CD4-positive, CD25-positive, alpha-beta regulatory T cell (primary cell): ENCODE measurements at regions not wholly inside any gene's neighbourhood (a gene's known extent, or its start where the extent isn't known, plus 50 kb on each side); places are given as distances from the start of the nearest gene placed in this dataset.
A peak's percentile ranks its signal among the peaks of the same experiment; 100 is the strongest.

Experiments
- ATAC-seq, 2 donors: fragments of 150-1000 bp; cut with Tn5 transposase; one replicate each; pipeline ENCODE4 v1.10.0; 2021; ENCODE audit warnings: low read depth in 2 of 2, moderate number of reproducible peaks in 2 of 2, moderate library complexity in 1 of 2
- DNase-seq, 3 donors: peaks; one replicate each; pipeline versions ENCODE4 v3.0.0 to v3.0.0-alpha.2; 2012 to 2022; ENCODE audit warnings: mixed read lengths in 1 of 3
- H3K27ac ChIP-seq: one replicate; pipeline ENCODE4 v1.7.0; 2013; ENCODE audit warnings: mild to moderate bottlenecking, low read length; ENCODE audit not compliant: insufficient read depth, poor library complexity, severe bottlenecking
- H3K27me3 ChIP-seq: one replicate; pipeline ENCODE4 v1.7.0; 2013; ENCODE audit warnings: low read length; ENCODE audit not compliant: control insufficient read depth, insufficient read depth
- H3K36me3 ChIP-seq: one replicate; pipeline ENCODE4 v1.7.0; 2013; ENCODE audit warnings: mild to moderate bottlenecking, low read length, moderate library complexity; ENCODE audit not compliant: control insufficient read depth, insufficient read depth
- H3K4me1 ChIP-seq: 2 replicates; pipeline ENCODE4 v1.7.0; 2013; ENCODE audit warnings: mild to moderate bottlenecking, low read length; ENCODE audit not compliant: insufficient read depth, control insufficient read depth, poor library complexity, severe bottlenecking
- H3K4me3 ChIP-seq: one replicate; pipeline ENCODE4 v1.7.0; 2013; ENCODE audit warnings: low read depth, mild to moderate bottlenecking, low read length, moderate library complexity
- H3K9me3 ChIP-seq, 2 experiments: 1 replicate in 1 of 2; 2 replicates in 1 of 2; pipeline ENCODE4 v1.7.0; 2013; ENCODE audit warnings: low read length in 2 of 2, mild to moderate bottlenecking in 1 of 2, moderate library complexity in 1 of 2; ENCODE audit not compliant: control insufficient read depth in 2 of 2
- H3K27ac Mint-ChIP-seq, 3 donors: one replicate each; pipeline ENCODE4 v1.8.0; 2020 to 2022; ENCODE audit warnings: mild to moderate bottlenecking in 3 of 3, mixed read lengths in 3 of 3, moderate library complexity in 2 of 3
- H3K27me3 Mint-ChIP-seq: one replicate; pipeline ENCODE4 v1.8.0; 2022; ENCODE audit warnings: mild to moderate bottlenecking, mixed read lengths
- H3K36me3 Mint-ChIP-seq: one replicate; pipeline ENCODE4 v1.8.0; 2020; ENCODE audit warnings: mixed read lengths
- H3K4me1 Mint-ChIP-seq, 4 donors: one replicate each; pipeline ENCODE4 v1.8.0; 2020 to 2022; ENCODE audit warnings: mixed read lengths in 4 of 4, mild to moderate bottlenecking in 1 of 4
- H3K4me3 Mint-ChIP-seq, 4 donors: one replicate each; pipeline ENCODE4 v1.8.0; 2020 to 2022; ENCODE audit warnings: mild to moderate bottlenecking in 4 of 4, mixed read lengths in 4 of 4, moderate library complexity in 3 of 4
- H3K9me3 Mint-ChIP-seq, 7 donors: one replicate each; pipeline ENCODE4 v1.8.0; 2020 to 2022; ENCODE audit warnings: mixed read lengths in 7 of 7, mild to moderate bottlenecking in 3 of 7, moderate library complexity in 2 of 7

- Mint-ChIP-seq H3K36me3 (no peaks in the 10 kb centered on the region), H3K4me3 (no peak overlapping the region)
Observed at GRCh38 chr2:9734308-9734707, 103.5 kb upstream of the YWHAQ start.

GRCh38 chr2:9735335-9735734 lies 104.5 kb upstream of the YWHAQ start:
- H3K4me1 Mint-ChIP-seq = peaks cover 25 to 52% (median 28%) of the 10 kb centered on the region in 4 donors
- Histone ChIP-seq H3K27me3 (no peaks in the 10 kb centered on the region), H3K27ac (no peak overlapping the region), H3K4me1 (peaks cover 40% of the 10 kb centered on the region), H3K36me3 (no peaks in the 10 kb centered on the region), H3K9me3 (peaks cover 0 to 5% of the 10 kb centered on the region in 2 experiments), H3K4me3 (no peak overlapping the region)
- peak in 1 of 3 donors; percentile 71 for DNase-seq
- no peaks in the 10 kb centered on the region for H3K36me3 Mint-ChIP-seq
- ATAC-seq = peak; percentile 46 to 52
- H3K9me3 Mint-ChIP-seq = peaks cover 0 to 7% (median 3%) of the 10 kb centered on the region in 7 donors
- H3K4me3 Mint-ChIP-seq = peak overlapping the region; percentile 4 to 76 (median 40)
- H3K27ac Mint-ChIP-seq = peak overlapping the region in 2 of 3 donors; percentile 61 to 75
- no peaks in the 10 kb centered on the region for H3K27me3 Mint-ChIP-seq

More at GRCh38 chr2:9734308-9734707, 103.5 kb upstream of the YWHAQ start:
- Histone ChIP-seq H3K27ac (no peak overlapping the region), H3K4me3 (no peak overlapping the region), H3K36me3 (no peaks in the 10 kb centered on the region), H3K4me1 (peaks cover 35% of the 10 kb centered on the region), H3K27me3 (no peaks in the 10 kb centered on the region), H3K9me3 (peaks cover 0 to 5% of the 10 kb centered on the region in 2 experiments)
- peak overlapping the region in 1 of 3 donors; percentile 7 for H3K27ac Mint-ChIP-seq
- peaks cover 0 to 7% (median 3%) of the 10 kb centered on the region in 7 donors for H3K9me3 Mint-ChIP-seq
- no peaks in the 10 kb centered on the region for H3K27me3 Mint-ChIP-seq
- no peak for DNase-seq
- no peak for ATAC-seq
- peaks cover 25 to 45% (median 28%) of the 10 kb centered on the region in 4 donors for H3K4me1 Mint-ChIP-seq

- Mint-ChIP-seq H3K27ac (peak overlapping the region; percentile 61 to 93 (median 82)), H3K27me3 (no peaks in the 10 kb centered on the region), H3K4me3 (peak overlapping the region in 3 of 4 donors; percentile 27 to 76 (median 29)), H3K36me3 (no peaks in the 10 kb centered on the region), H3K9me3 (peaks cover 0 to 7% (median 3%) of the 10 kb centered on the region in 7 donors), H3K4me1 (peaks cover 25 to 57% (median 29%) of the 10 kb centered on the region in 4 donors)
- peaks cover 40% of the 10 kb centered on the region for H3K4me1 ChIP-seq
- H3K9me3 ChIP-seq = peaks cover 0 to 5% of the 10 kb centered on the region in 2 experiments
- peak overlapping the region; percentile 35 for H3K27ac ChIP-seq
- no peaks in the 10 kb centered on the region for H3K27me3 ChIP-seq
- no peaks in the 10 kb centered on the region for H3K36me3 ChIP-seq
- peak overlapping the region; percentile 41 for H3K4me3 ChIP-seq
- DNase-seq = peak in 2 of 3 donors; percentile 40 to 81
- peak; percentile 53 to 64 for ATAC-seq
Observed at GRCh38 chr2:9736021-9736420, 105.2 kb upstream of the YWHAQ start.

GRCh38 chr2:9737053-9737875 lies 106.0 kb upstream of the TAF1B start:
- Mint-ChIP-seq H3K27ac (peak overlapping the region; percentile 28 to 93 (median 83)), H3K27me3 (no peaks in the 10 kb centered on the region), H3K36me3 (no peaks in the 10 kb centered on the region), H3K4me1 (peaks cover 25 to 57% (median 31%) of the 10 kb centered on the region in 4 donors), H3K4me3 (peak overlapping the region in 3 of 4 donors; percentile 31 to 46 (median 36)), H3K9me3 (peaks cover 0 to 7% (median 3%) of the 10 kb centered on the region in 7 donors)
- ATAC-seq (peak in 1 of 2 donors; percentile 10), DNase-seq (no peak)
- Histone ChIP-seq H3K4me3 (no peak overlapping the region), H3K4me1 (peaks cover 40% of the 10 kb centered on the region), H3K36me3 (no peaks in the 10 kb centered on the region), H3K9me3 (peaks cover 0 to 5% of the 10 kb centered on the region in 2 experiments), H3K27me3 (no peaks in the 10 kb centered on the region), H3K27ac (peak overlapping the region; percentile 35)

GRCh38 chr2:9738062-9738461 lies 105.2 kb upstream of the TAF1B start:
- H3K4me1 Mint-ChIP-seq = peaks cover 19 to 57% (median 31%) of the 10 kb centered on the region in 4 donors

GRCh38 chr2:9738535-9739496 lies 104.5 kb upstream of the TAF1B start:
- Histone ChIP-seq H3K27me3 (no peaks in the 10 kb centered on the region), H3K4me3 (peak overlapping the region; percentile 53), H3K4me1 (peaks cover 40% of the 10 kb centered on the region), H3K27ac (peak overlapping the region; percentile 57), H3K36me3 (no peaks in the 10 kb centered on the region), H3K9me3 (peaks cover 0 to 5% of the 10 kb centered on the region in 2 experiments)
- peak overlapping the region; percentile 64 to 92 (median 82) for H3K4me3 Mint-ChIP-seq
- H3K36me3 Mint-ChIP-seq = no peaks in the 10 kb centered on the region
- peaks cover 18 to 57% (median 31%) of the 10 kb centered on the region in 4 donors for H3K4me1 Mint-ChIP-seq
- DNase-seq (peak in 1 of 3 donors; percentile 37), ATAC-seq (peak in 1 of 2 donors; percentile 6)
- peaks cover 0 to 6% (median 2%) of the 10 kb centered on the region in 7 donors for H3K9me3 Mint-ChIP-seq
- H3K27ac Mint-ChIP-seq = peak overlapping the region; percentile 93 to 98 (median 97)
- no peaks in the 10 kb centered on the region for H3K27me3 Mint-ChIP-seq

More at GRCh38 chr2:9738062-9738461, 105.2 kb upstream of the TAF1B start:
- Histone ChIP-seq H3K4me1 (peaks cover 40% of the 10 kb centered on the region), H3K4me3 (no peak overlapping the region), H3K27ac (no peak overlapping the region), H3K9me3 (peaks cover 0 to 5% of the 10 kb centered on the region in 2 experiments), H3K27me3 (no peaks in the 10 kb centered on the region), H3K36me3 (no peaks in the 10 kb centered on the region)
- H3K9me3 Mint-ChIP-seq = peaks cover 0 to 6% (median 2%) of the 10 kb centered on the region in 7 donors
- no peaks in the 10 kb centered on the region for H3K27me3 Mint-ChIP-seq
- peak overlapping the region in 3 of 4 donors; percentile 30 to 92 (median 88) for H3K4me3 Mint-ChIP-seq
- H3K36me3 Mint-ChIP-seq = no peaks in the 10 kb centered on the region
- DNase-seq (no peak), ATAC-seq (no peak)
- peak overlapping the region; percentile 91 to 97 (median 93) for H3K27ac Mint-ChIP-seq

- no peaks in the 10 kb centered on the region for H3K27me3 ChIP-seq
- peak overlapping the region; percentile 93 to 98 (median 97) for H3K27ac Mint-ChIP-seq
- peak overlapping the region; percentile 57 for H3K27ac ChIP-seq
- no peaks in the 10 kb centered on the region for H3K36me3 Mint-ChIP-seq
- ATAC-seq (peak; percentile 76 to 77), DNase-seq (peak in 2 of 3 donors; percentile 48 to 92)
- peak overlapping the region; percentile 64 to 92 (median 82) for H3K4me3 Mint-ChIP-seq
- H3K4me3 ChIP-seq = peak overlapping the region; percentile 53
- peaks cover 18 to 56% (median 31%) of the 10 kb centered on the region in 4 donors for H3K4me1 Mint-ChIP-seq
- peaks cover 0 to 2% of the 10 kb centered on the region in 2 experiments for H3K9me3 ChIP-seq
- no peaks in the 10 kb centered on the region for H3K36me3 ChIP-seq
- H3K27me3 Mint-ChIP-seq = no peaks in the 10 kb centered on the region
- peaks cover 0 to 4% (median 0%) of the 10 kb centered on the region in 7 donors for H3K9me3 Mint-ChIP-seq
- peaks cover 40% of the 10 kb centered on the region for H3K4me1 ChIP-seq
Observed at GRCh38 chr2:9739531-9739964, 103.7 kb upstream of the TAF1B start.
